ENCODE measurements at regions not wholly inside any gene's neighbourhood (a gene's known extent, or its start where the extent isn't known, plus 50 kb on each side); places are given as distances from the start of the nearest gene placed in this dataset.
"Not testable (repeated sequence)": the region's sequence is repeated elsewhere in the genome, so short reads cannot be mapped to it uniquely, and the experiment has no call there.

GRCh38 chr18:75839686-75840085 is 412.2 kb upstream of the SMIM21 start:
- H3K9ac ChIP-seq (ENCODE audit: low read length in 5 of 5); H3K36me3 ChIP-seq (ENCODE audit: control insufficient read depth in 5 of 5, insufficient read depth in 5 of 5, low read length in 5 of 5); H3K4me1 ChIP-seq (ENCODE audit: control insufficient read depth in 5 of 5, insufficient read depth in 5 of 5, low read length in 5 of 5); H3K27me3 ChIP-seq (ENCODE audit: control insufficient read depth in 5 of 5, insufficient read depth in 4 of 5, low read length in 5 of 5); H3K9me3 ChIP-seq (ENCODE audit: control insufficient read depth in 5 of 5, low read length in 5 of 5); H3K4me3 ChIP-seq (ENCODE audit: low read depth in 1 of 5, low read length in 5 of 5); H3K27ac ChIP-seq (ENCODE audit: low read depth, low read length): not testable (repeated sequence)

- no peaks in the 10 kb centered on the region for H3K36me3 ChIP-seq (ENCODE audit: control insufficient read depth in 5 of 5, insufficient read depth in 5 of 5, low read length in 5 of 5)
- no peaks in the 10 kb centered on the region for H3K27me3 ChIP-seq (ENCODE audit: control insufficient read depth in 5 of 5, insufficient read depth in 4 of 5, low read length in 5 of 5)
- no peaks in the 10 kb centered on the region for H3K4me1 ChIP-seq (ENCODE audit: control insufficient read depth in 5 of 5, insufficient read depth in 5 of 5, low read length in 5 of 5)
- no peak overlapping the region for H3K27ac ChIP-seq (ENCODE audit: low read depth, low read length)
- H3K9ac ChIP-seq (ENCODE audit: low read length in 5 of 5): no peak overlapping the region
- no peak overlapping the region for H3K4me3 ChIP-seq (ENCODE audit: low read depth in 1 of 5, low read length in 5 of 5)
- H3K9me3 ChIP-seq (ENCODE audit: control insufficient read depth in 5 of 5, low read length in 5 of 5): no peaks in the 10 kb centered on the region
Observed at GRCh38 chr18:75839041-75839440, 411.5 kb upstream of the SMIM21 start.

DNA sequence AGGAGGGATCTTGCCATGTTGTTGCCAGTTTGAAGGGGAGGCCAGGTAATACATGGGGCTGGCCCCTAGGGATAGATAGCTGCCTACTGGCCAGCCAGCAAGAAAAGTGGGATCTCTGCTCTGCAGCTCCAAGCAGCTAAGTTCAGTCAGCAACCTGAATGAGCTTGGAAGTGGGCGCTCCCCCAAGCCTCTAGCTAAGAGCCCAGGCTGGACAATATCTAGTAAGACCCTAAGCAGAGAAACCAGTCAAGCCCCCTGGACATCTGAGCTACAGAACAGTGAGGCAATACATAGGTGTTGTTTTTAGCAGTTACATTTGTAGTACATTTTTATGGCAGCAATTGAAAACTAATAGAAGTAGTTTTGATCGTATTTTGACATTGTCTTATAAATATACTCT is 409.8 kb upstream of the SMIM21 start:
- no peaks in the 10 kb centered on the region for H3K36me3 ChIP-seq (ENCODE audit: control insufficient read depth in 5 of 5, insufficient read depth in 5 of 5, low read length in 5 of 5)

DNA sequence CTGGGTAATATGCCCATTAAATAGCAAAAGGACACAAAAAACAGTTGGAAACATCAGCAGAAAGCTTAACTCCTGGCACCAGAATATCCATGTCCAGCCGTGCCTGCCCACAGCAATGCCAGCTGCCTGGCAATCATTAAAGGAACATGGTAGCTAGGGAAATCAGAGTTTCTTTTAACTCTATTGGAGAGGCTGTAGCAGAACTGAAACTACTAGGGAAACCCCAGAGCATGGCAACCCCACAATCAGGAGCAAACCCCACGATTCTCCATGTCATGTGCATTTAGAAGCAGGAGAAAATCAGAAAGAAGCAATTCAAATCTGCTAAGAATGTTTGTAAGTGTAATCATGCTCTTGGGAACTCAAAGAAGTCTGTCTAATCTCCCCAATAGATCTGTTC is 409.0 kb upstream of the SMIM21 start:
- no peaks in the 10 kb centered on the region for H3K36me3 ChIP-seq (ENCODE audit: control insufficient read depth in 5 of 5, insufficient read depth in 5 of 5, low read length in 5 of 5)
- peaks cover 0 to 5% (median 0%) of the 10 kb centered on the region in 5 donors for H3K9me3 ChIP-seq (ENCODE audit: control insufficient read depth in 5 of 5, low read length in 5 of 5)
- no peaks in the 10 kb centered on the region for H3K4me1 ChIP-seq (ENCODE audit: control insufficient read depth in 5 of 5, insufficient read depth in 5 of 5, low read length in 5 of 5)
- no peak overlapping the region for H3K4me3 ChIP-seq (ENCODE audit: low read depth in 1 of 5, low read length in 5 of 5)
- H3K27ac ChIP-seq (ENCODE audit: low read depth, low read length): no peak overlapping the region
- no peak overlapping the region for H3K9ac ChIP-seq (ENCODE audit: low read length in 5 of 5)
- no peaks in the 10 kb centered on the region for H3K27me3 ChIP-seq (ENCODE audit: control insufficient read depth in 5 of 5, insufficient read depth in 4 of 5, low read length in 5 of 5)

More for the DNA sequence above, 409.8 kb upstream of the SMIM21 start:
- no peak overlapping the region for H3K4me3 ChIP-seq (ENCODE audit: low read depth in 1 of 5, low read length in 5 of 5)
- no peak overlapping the region for H3K27ac ChIP-seq (ENCODE audit: low read depth, low read length)
- peaks cover 0 to 5% (median 0%) of the 10 kb centered on the region in 5 donors for H3K9me3 ChIP-seq (ENCODE audit: control insufficient read depth in 5 of 5, low read length in 5 of 5)
- H3K4me1 ChIP-seq (ENCODE audit: control insufficient read depth in 5 of 5, insufficient read depth in 5 of 5, low read length in 5 of 5): no peaks in the 10 kb centered on the region
- H3K9ac ChIP-seq (ENCODE audit: low read length in 5 of 5): no peak overlapping the region
- H3K27me3 ChIP-seq (ENCODE audit: control insufficient read depth in 5 of 5, insufficient read depth in 4 of 5, low read length in 5 of 5): no peaks in the 10 kb centered on the region

DNA sequence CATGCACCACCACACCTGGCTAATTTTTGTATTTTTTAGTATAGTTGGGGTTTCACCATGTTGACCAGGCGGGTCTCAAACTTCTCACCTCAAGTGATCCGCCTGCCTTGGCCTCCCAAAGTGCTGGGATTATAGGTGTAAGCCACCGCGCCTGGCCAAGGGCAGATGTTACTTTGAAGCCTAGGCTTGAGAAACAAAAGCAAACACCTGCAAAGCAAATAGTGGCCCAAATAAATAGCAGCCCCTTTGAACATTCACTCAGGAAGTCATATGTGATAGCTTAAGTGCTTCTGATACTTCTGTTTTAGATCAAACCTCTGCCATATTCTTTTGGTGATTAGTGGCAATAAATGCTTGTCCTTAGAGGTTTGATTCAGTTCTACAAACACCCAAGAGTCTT is 404.5 kb upstream of the SMIM21 start:
- Histone ChIP-seq H3K9ac (ENCODE audit: low read length in 5 of 5) (no peak overlapping the region), H3K4me3 (ENCODE audit: low read depth in 1 of 5, low read length in 5 of 5) (no peak overlapping the region), H3K9me3 (ENCODE audit: control insufficient read depth in 5 of 5, low read length in 5 of 5) (peaks cover 0 to 5% (median 0%) of the 10 kb centered on the region in 5 donors), H3K4me1 (ENCODE audit: control insufficient read depth in 5 of 5, insufficient read depth in 5 of 5, low read length in 5 of 5) (no peaks in the 10 kb centered on the region), H3K27me3 (ENCODE audit: control insufficient read depth in 5 of 5, insufficient read depth in 4 of 5, low read length in 5 of 5) (no peaks in the 10 kb centered on the region), H3K27ac (ENCODE audit: low read depth, low read length) (no peak overlapping the region), H3K36me3 (ENCODE audit: control insufficient read depth in 5 of 5, insufficient read depth in 5 of 5, low read length in 5 of 5) (no peaks in the 10 kb centered on the region)

DNA sequence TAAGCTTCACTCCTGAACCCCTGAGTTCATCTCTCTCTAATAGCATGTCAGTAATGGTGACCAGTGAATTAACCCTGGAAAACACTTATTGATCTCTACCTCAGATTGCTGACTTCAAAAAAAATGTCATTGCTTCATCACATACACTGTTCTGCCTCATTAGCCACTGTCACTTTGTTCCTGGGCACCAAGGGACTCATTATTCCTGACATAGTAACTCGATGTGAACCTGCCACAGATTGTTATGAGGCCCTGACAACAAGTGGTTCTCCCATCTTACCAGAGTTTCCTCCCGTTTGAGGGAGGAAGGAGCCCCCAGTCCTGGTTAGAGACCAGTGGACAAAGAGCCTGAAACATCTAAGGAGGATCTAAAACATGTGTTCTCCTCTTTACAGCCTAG is 403.3 kb upstream of the SMIM21 start:
- Histone ChIP-seq H3K9ac (ENCODE audit: low read length in 5 of 5) (no peak overlapping the region), H3K4me1 (ENCODE audit: control insufficient read depth in 5 of 5, insufficient read depth in 5 of 5, low read length in 5 of 5) (no peaks in the 10 kb centered on the region), H3K4me3 (ENCODE audit: low read depth in 1 of 5, low read length in 5 of 5) (no peak overlapping the region), H3K27ac (ENCODE audit: low read depth, low read length) (no peak overlapping the region), H3K27me3 (ENCODE audit: control insufficient read depth in 5 of 5, insufficient read depth in 4 of 5, low read length in 5 of 5) (no peaks in the 10 kb centered on the region), H3K36me3 (ENCODE audit: control insufficient read depth in 5 of 5, insufficient read depth in 5 of 5, low read length in 5 of 5) (no peaks in the 10 kb centered on the region), H3K9me3 (ENCODE audit: control insufficient read depth in 5 of 5, low read length in 5 of 5) (peaks cover 0 to 5% (median 0%) of the 10 kb centered on the region in 5 donors)

GRCh38 chr18:75829091-75829490 is 401.6 kb upstream of the SMIM21 start:
- Histone ChIP-seq H3K9me3 (ENCODE audit: control insufficient read depth in 5 of 5, low read length in 5 of 5) (peaks cover 0 to 5% (median 0%) of the 10 kb centered on the region in 5 donors), H3K9ac (ENCODE audit: low read length in 5 of 5) (no peak overlapping the region), H3K4me3 (ENCODE audit: low read depth in 1 of 5, low read length in 5 of 5) (no peak overlapping the region), H3K27me3 (ENCODE audit: control insufficient read depth in 5 of 5, insufficient read depth in 4 of 5, low read length in 5 of 5) (no peaks in the 10 kb centered on the region), H3K4me1 (ENCODE audit: control insufficient read depth in 5 of 5, insufficient read depth in 5 of 5, low read length in 5 of 5) (no peaks in the 10 kb centered on the region), H3K27ac (ENCODE audit: low read depth, low read length) (no peak overlapping the region), H3K36me3 (ENCODE audit: control insufficient read depth in 5 of 5, insufficient read depth in 5 of 5, low read length in 5 of 5) (no peaks in the 10 kb centered on the region)

DNA sequence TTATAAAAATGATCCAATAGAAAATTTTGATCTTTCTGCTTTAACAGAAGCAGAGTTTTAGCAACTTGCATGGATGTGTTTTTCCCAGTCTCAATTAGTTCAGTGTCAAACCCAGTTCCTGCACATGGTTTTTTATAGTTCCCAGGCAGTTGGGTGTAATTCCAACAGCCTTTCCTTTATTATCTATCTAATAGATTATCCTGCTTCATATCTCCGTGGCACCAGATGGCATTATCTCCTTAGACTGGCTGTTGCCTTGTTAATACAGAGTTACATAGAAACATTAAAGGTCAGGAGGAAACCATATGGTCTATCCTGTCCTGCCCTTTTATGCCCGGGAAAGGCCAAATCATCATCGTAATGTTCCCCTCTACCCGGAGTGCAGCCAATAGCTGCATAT is 400.9 kb upstream of the SMIM21 start:
- no peaks in the 10 kb centered on the region for H3K27me3 ChIP-seq (ENCODE audit: control insufficient read depth in 5 of 5, insufficient read depth in 4 of 5, low read length in 5 of 5)
- H3K9me3 ChIP-seq (ENCODE audit: control insufficient read depth in 5 of 5, low read length in 5 of 5): peaks cover 0 to 5% (median 0%) of the 10 kb centered on the region in 5 donors
- no peak overlapping the region for H3K4me3 ChIP-seq (ENCODE audit: low read depth in 1 of 5, low read length in 5 of 5)
- no peaks in the 10 kb centered on the region for H3K4me1 ChIP-seq (ENCODE audit: control insufficient read depth in 5 of 5, insufficient read depth in 5 of 5, low read length in 5 of 5)
- no peak overlapping the region for H3K9ac ChIP-seq (ENCODE audit: low read length in 5 of 5)
- H3K27ac ChIP-seq (ENCODE audit: low read depth, low read length): no peak overlapping the region
- H3K36me3 ChIP-seq (ENCODE audit: control insufficient read depth in 5 of 5, insufficient read depth in 5 of 5, low read length in 5 of 5): no peaks in the 10 kb centered on the region

DNA sequence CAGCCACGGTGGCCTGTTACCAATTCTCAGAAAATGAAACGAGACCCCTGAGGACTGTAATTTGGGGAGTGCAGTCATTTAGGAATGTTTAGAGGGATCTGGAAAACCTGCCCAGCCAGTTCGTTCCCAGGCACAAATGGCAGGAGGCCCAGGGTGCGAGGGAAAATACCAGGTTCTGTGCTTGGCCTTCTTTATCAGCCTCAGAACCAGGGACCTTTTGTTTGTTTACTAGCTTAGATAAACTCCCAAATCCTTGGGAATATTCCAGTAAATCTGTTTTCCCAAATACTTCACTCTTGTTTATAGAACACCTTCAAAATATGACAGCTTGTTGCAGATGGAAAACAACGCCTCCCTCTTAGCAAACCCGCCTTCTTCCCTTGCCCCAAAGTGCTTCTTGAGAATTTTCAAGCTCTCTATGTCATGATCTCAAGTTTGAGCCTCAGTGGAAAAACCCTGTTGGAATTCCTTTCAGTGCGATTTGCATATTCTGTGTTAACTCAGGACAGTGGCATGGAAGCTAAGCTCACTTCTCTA is 400.3 kb upstream of the SMIM21 start:
- H3K27ac ChIP-seq (ENCODE audit: low read depth, low read length): no peak overlapping the region
- no peaks in the 10 kb centered on the region for H3K4me1 ChIP-seq (ENCODE audit: control insufficient read depth in 5 of 5, insufficient read depth in 5 of 5, low read length in 5 of 5)
- H3K4me3 ChIP-seq (ENCODE audit: low read depth in 1 of 5, low read length in 5 of 5): no peak overlapping the region
- H3K36me3 ChIP-seq (ENCODE audit: control insufficient read depth in 5 of 5, insufficient read depth in 5 of 5, low read length in 5 of 5): no peaks in the 10 kb centered on the region
- H3K27me3 ChIP-seq (ENCODE audit: control insufficient read depth in 5 of 5, insufficient read depth in 4 of 5, low read length in 5 of 5): no peaks in the 10 kb centered on the region
- H3K9ac ChIP-seq (ENCODE audit: low read length in 5 of 5): no peak overlapping the region
- H3K9me3 ChIP-seq (ENCODE audit: control insufficient read depth in 5 of 5, low read length in 5 of 5): peaks cover 0 to under 1% (median 0%) of the 10 kb centered on the region in 5 donors

- Histone ChIP-seq H3K4me3 (ENCODE audit: low read depth in 1 of 5, low read length in 5 of 5) (no peak overlapping the region), H3K4me1 (ENCODE audit: control insufficient read depth in 5 of 5, insufficient read depth in 5 of 5, low read length in 5 of 5) (no peaks in the 10 kb centered on the region), H3K27me3 (ENCODE audit: control insufficient read depth in 5 of 5, insufficient read depth in 4 of 5, low read length in 5 of 5) (no peaks in the 10 kb centered on the region), H3K36me3 (ENCODE audit: control insufficient read depth in 5 of 5, insufficient read depth in 5 of 5, low read length in 5 of 5) (no peaks in the 10 kb centered on the region), H3K9ac (ENCODE audit: low read length in 5 of 5) (no peak overlapping the region), H3K27ac (ENCODE audit: low read depth, low read length) (no peak overlapping the region), H3K9me3 (ENCODE audit: control insufficient read depth in 5 of 5, low read length in 5 of 5) (no peaks in the 10 kb centered on the region)
Observed at GRCh38 chr18:75824661-75825060, 397.2 kb upstream of the SMIM21 start.

- H3K4me1 ChIP-seq (ENCODE audit: control insufficient read depth in 5 of 5, insufficient read depth in 5 of 5, low read length in 5 of 5): no peaks in the 10 kb centered on the region
- no peak overlapping the region for H3K27ac ChIP-seq (ENCODE audit: low read depth, low read length)
- H3K4me3 ChIP-seq (ENCODE audit: low read depth in 1 of 5, low read length in 5 of 5): no peak overlapping the region
- H3K27me3 ChIP-seq (ENCODE audit: control insufficient read depth in 5 of 5, insufficient read depth in 4 of 5, low read length in 5 of 5): no peaks in the 10 kb centered on the region
- no peak overlapping the region for H3K9ac ChIP-seq (ENCODE audit: low read length in 5 of 5)
- H3K36me3 ChIP-seq (ENCODE audit: control insufficient read depth in 5 of 5, insufficient read depth in 5 of 5, low read length in 5 of 5): no peaks in the 10 kb centered on the region
- H3K9me3 ChIP-seq (ENCODE audit: control insufficient read depth in 5 of 5, low read length in 5 of 5): no peaks in the 10 kb centered on the region
Observed at GRCh38 chr18:75823471-75823870, 396.0 kb upstream of the SMIM21 start.
